K562 (cell line): ENCODE measurements at regions not wholly inside any gene's neighbourhood (a gene's known extent, or its start where the extent isn't known, plus 50 kb on each side); places are given as distances from the start of the nearest gene placed in this dataset.

Experiments used
- ATAC-seq: fragments of 200-7000 bp; cut with Tn5 transposase; 3 replicates; pipeline ENCODE4 v1.9.1; 2020; ENCODE audit warnings: moderate library complexity
- BruUV-seq: library from RNA; stranded (reverse); fragments of 400-500 nt; replicated peaks from 2 replicates; lab custom pipeline; 2021; lab: Mats Ljungman, UMichigan
- CTCF ChIA-PET: fragments of 300-600 bp; formaldehyde crosslinking; extraction: SDS; loops from one replicate; lab custom pipeline; 2021; ENCODE audit warnings: low intra/inter-chr PET ratio; lab: Yijun Ruan, JAX
- POLR2A ChIA-PET: fragments of 300-600, 350-650 bp; sonication (Branson Sonifier 250); formaldehyde crosslinking; extraction: SDS; loops from one replicate; lab custom pipeline; 2021; ENCODE audit warnings: antibody characterized with exemption, inconsistent platforms; lab: Yijun Ruan, JAX
- DNase-seq, 4 experiments: peaks; one replicate each; pipeline versions ENCODE4 v3.0.0 to v3.0.0-alpha.2; 2011 to 2018; ENCODE audit warnings: low spot score in 3 of 4, mixed read lengths in 3 of 4; ENCODE audit errors: extremely low read depth in 1 of 4
- FAIRE-seq: peaks from 2 replicates; lab custom pipeline; 2011; peaks lifted over from hg19 to GRCh38; lab: Jason Lieb, UNC
- H2AFZ ChIP-seq: 2 replicates; pipeline ENCODE4 v1.6.0; 2011; ENCODE audit warnings: low read depth, low read length, control low read depth, inconsistent platforms
- H3K27ac ChIP-seq: fragments of 200-600 bp; 3 replicates; pipeline ENCODE4 v1.8.0; 2011; ENCODE audit warnings: low read depth, mild to moderate bottlenecking, control low read depth, inconsistent platforms, low read length, moderate library complexity, mixed read lengths; ENCODE audit errors: extremely low read depth
- H3K27me3 ChIP-seq, 2 experiments: fragments of 300-600 bp in 1 of 2; 2 replicates in 1 of 2; 3 replicates in 1 of 2; pipeline versions ENCODE4 v1.6.0 to v1.8.0; 2011; ENCODE audit warnings: inconsistent platforms in 2 of 2, low read length in 2 of 2, mild to moderate bottlenecking in 1 of 2, mixed read lengths in 1 of 2, moderate library complexity in 1 of 2; ENCODE audit not compliant: control insufficient read depth in 2 of 2, insufficient read depth in 2 of 2
- H3K36me3 ChIP-seq: fragments of 300-600 bp; 3 replicates; pipeline ENCODE4 v1.8.0; 2011; ENCODE audit warnings: mild to moderate bottlenecking, low read length, inconsistent platforms; ENCODE audit not compliant: control insufficient read depth, insufficient read depth
- H3K4me1 ChIP-seq, 2 experiments: fragments of 200-600 bp in 1 of 2; replicated peaks in 1 of 2; 2 replicates in 1 of 2; 3 replicates in 1 of 2; pipeline versions ENCODE4 v1.5.1 to v1.8.0; 2011; ENCODE audit warnings: inconsistent platforms in 2 of 2, low read length in 2 of 2, mild to moderate bottlenecking in 1 of 2, mixed read lengths in 1 of 2, moderate library complexity in 1 of 2; ENCODE audit not compliant: control insufficient read depth in 2 of 2, insufficient read depth in 2 of 2
- H3K4me2 ChIP-seq: 2 replicates; pipeline ENCODE4 v1.6.1; 2011; ENCODE audit warnings: low read length, control low read depth, inconsistent platforms, mixed read lengths; ENCODE audit not compliant: insufficient read depth
- H3K4me3 ChIP-seq: fragments of 200-600 bp; sonication (generic), shearing (Covaris generic); 2 replicates; pipeline ENCODE4 v1.5.1; 2016; ENCODE audit warnings: control low read depth, inconsistent platforms
- H3K79me2 ChIP-seq: fragments of 200-600 bp; 3 replicates; pipeline ENCODE4 v1.8.0; 2011; ENCODE audit warnings: low read length, inconsistent platforms; ENCODE audit not compliant: control insufficient read depth, insufficient read depth
- H3K9ac ChIP-seq, 2 experiments: 2 replicates each; pipeline versions ENCODE4 v1.6.0 to v1.6.1; 2011; ENCODE audit warnings: low read depth in 2 of 2, low read length in 2 of 2, control low read depth in 1 of 2, inconsistent platforms in 1 of 2, mild to moderate bottlenecking in 1 of 2, mixed read lengths in 1 of 2; ENCODE audit not compliant: insufficient read depth in 1 of 2
- H3K9me1 ChIP-seq: one replicate; pipeline ENCODE4 v1.6.0; 2011; ENCODE audit warnings: inconsistent platforms, mild to moderate bottlenecking, low read length, moderate library complexity; ENCODE audit not compliant: control insufficient read depth, insufficient read depth
- H3K9me3 ChIP-seq: replicated peaks from 2 replicates; pipeline ENCODE4 v1.5.1; 2011; ENCODE audit warnings: low read depth, low read length, inconsistent platforms; ENCODE audit not compliant: control insufficient read depth, insufficient read depth
- H4K20me1 ChIP-seq: replicated peaks from 2 replicates; pipeline ENCODE4 v1.6.1; 2011; ENCODE audit warnings: low read length, inconsistent platforms, mixed read lengths; ENCODE audit not compliant: control insufficient read depth, insufficient read depth
- CREBBP ChIP-seq: IDR thresholded peaks from one replicate; pipeline ENCODE4 v1.6.1; 2012; ENCODE audit warnings: low read depth, mild to moderate bottlenecking, control low read depth, inconsistent platforms, low read length
- ERF ChIP-seq: fragments of 450-650 bp; formaldehyde crosslinking; IDR thresholded peaks from 2 replicates; pipeline ENCODE4 v1.4.0; 2020; ENCODE audit warnings: mild to moderate bottlenecking, mixed read lengths
- PCBP1 ChIP-seq: fragments of 200-400 bp; formaldehyde crosslinking; IDR thresholded peaks from 2 replicates; pipeline ENCODE4 v1.6.1; 2018; ENCODE audit warnings: mild to moderate bottlenecking, low read depth, low read length; ENCODE audit not compliant: poor library complexity, severe bottlenecking
- RAD21 ChIP-seq, 2 experiments: fragments of 250-450 bp in 1 of 2; fragments of 450-650 bp in 1 of 2; sonication (Bioruptor Pico) in 1 of 2; formaldehyde crosslinking in 1 of 2; IDR thresholded peaks in 1 of 2; conservative IDR thresholded peaks in 1 of 2; 2 replicates each; pipeline versions ENCODE4 v1.4.0 to v1.8.0; 2020 to 2022; ENCODE audit warnings: mild to moderate bottlenecking in 2 of 2, moderate library complexity in 1 of 2
- RB1 ChIP-seq: fragments of 450-650 bp; IDR thresholded peaks from 2 replicates; pipeline ENCODE4 v1.6.1; 2017; ENCODE audit warnings: low read depth, mild to moderate bottlenecking
- WGBS: fragments of 100-300 bp; shearing (Covaris generic); methylation state at CpG from one replicate; pipeline ENCODE4 v1.1.6; 2016; ENCODE audit warnings: low coverage, mixed read lengths; ENCODE audit not compliant: insufficient coverage; ENCODE audit errors: missing lambda C conversion rate; 5-methylcytosine and 5-hydroxymethylcytosine counted together
- in situ Hi-C: fragments of 300-500 bp; cut with MboI; formaldehyde crosslinking; loops from 4 replicates; pipeline ENCODE4 v1.15.0; 2018; ENCODE audit warnings: inconsistent platforms, mixed read lengths
- intact Hi-C: fragments of 100-400 bp; cut with micrococcal nuclease; formaldehyde crosslinking; loops from 2 replicates; pipeline ENCODE4 v1.14.2; 2022
- TF ChIP-seq, protein P1 (sequence below): sonication (generic); IDR thresholded peaks from 2 replicates; pipeline ENCODE4 v1.6.1; 2016
- TF ChIP-seq, protein P2 (sequence below), 3 experiments: IDR thresholded peaks in 2 of 3; conservative IDR thresholded peaks in 1 of 3; 2 replicates each; pipeline ENCODE4 v1.5.1; 2011 to 2012; ENCODE audit warnings: low read length in 3 of 3, mild to moderate bottlenecking in 3 of 3, control low read depth in 2 of 3, improper control_type of control experiment in 1 of 3, inconsistent platforms in 1 of 3, low read depth in 1 of 3, mixed read lengths in 1 of 3, moderate library complexity in 1 of 3; ENCODE audit not compliant: insufficient read depth in 2 of 3

DNA sequence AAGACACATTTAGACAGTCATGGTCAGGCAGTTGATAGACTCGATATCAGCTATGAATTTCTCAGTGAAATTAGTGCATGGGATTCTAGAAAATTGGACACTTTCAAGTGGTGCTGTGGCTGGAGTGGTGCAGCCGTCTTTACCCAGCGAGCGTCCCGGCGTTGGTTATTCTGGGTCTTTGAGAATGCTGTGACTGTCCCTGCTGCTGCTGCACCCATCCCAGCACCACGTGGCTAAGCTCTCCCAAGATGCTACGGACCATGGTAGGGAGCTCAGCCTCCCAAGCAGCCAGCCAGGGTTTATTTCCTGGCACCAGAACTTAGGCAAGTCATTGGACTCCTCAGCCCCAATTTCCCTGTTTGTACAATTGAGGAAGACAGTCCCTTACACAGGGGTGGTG lies 147.2 kb upstream of the RPS6KA2 start (continued):
- TF ChIP-seq RB1 (no peak), CREBBP (no peak), ERF (no peak)
- TF ChIP-seq, protein P1, sequence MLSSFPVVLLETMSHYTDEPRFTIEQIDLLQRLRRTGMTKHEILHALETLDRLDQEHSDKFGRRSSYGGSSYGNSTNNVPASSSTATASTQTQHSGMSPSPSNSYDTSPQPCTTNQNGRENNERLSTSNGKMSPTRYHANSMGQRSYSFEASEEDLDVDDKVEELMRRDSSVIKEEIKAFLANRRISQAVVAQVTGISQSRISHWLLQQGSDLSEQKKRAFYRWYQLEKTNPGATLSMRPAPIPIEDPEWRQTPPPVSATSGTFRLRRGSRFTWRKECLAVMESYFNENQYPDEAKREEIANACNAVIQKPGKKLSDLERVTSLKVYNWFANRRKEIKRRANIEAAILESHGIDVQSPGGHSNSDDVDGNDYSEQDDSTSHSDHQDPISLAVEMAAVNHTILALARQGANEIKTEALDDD = no peak

DNA sequence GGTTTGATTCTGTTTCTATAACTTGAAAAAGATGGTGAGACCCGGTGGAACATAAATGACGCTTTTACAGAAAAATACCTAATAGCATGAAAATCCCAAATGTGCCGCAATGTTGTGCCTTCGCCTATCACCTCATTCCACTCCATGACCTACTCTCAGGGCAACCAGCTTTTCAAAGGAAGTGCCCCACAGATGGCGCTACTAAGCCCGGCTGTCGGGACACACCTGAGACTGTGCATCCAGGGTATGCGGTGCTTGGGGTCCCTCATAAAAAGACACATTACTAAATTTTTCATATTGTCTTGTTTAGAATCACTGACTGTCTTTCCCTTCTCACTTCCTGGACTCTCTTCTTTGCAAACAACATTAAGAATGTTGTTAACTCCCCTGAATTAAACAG lies 145.5 kb upstream of the RPS6KA2 start:
- Histone ChIP-seq H3K4me2 (no peak overlapping the region), H3K4me3 (no peak overlapping the region), H3K9ac (no peak overlapping the region), H3K27me3 (peaks cover 50 to 87% of the 10 kb centered on the region in 2 experiments), H4K20me1 (peaks cover 4% of the 10 kb centered on the region; the same call in 1 of the 2 replicates), H3K36me3 (no peaks in the 10 kb centered on the region), H3K9me1 (no peaks in the 10 kb centered on the region), H3K27ac (no peak overlapping the region), H3K4me1 (peaks cover 0 to 9% of the 10 kb centered on the region in 2 experiments; a peak in 3 of 5 replicates), H3K9me3 (no peaks in the 10 kb centered on the region), H3K79me2 (no peaks in the 10 kb centered on the region), H2AFZ (no peak overlapping the region)
- ChIA-PET POLR2A (no interaction called here), CTCF (no interaction called here)
- intact Hi-C loops = loop anchor here (10.0 kb wide), 2 partner anchors 498 to 512 kb away; no protein-coding TSS in a partner anchor
- WGBS = under 1% methylated on average over 8 of the region's 8 CpGs
- BruUV-seq = no TSS peak
- FAIRE-seq (no peak), DNase-seq (peak in 1 of 4 experiments; percentile 12), ATAC-seq (peak; percentile 50; the same call in 1 of the 3 replicates)
- TF ChIP-seq, protein P2, sequence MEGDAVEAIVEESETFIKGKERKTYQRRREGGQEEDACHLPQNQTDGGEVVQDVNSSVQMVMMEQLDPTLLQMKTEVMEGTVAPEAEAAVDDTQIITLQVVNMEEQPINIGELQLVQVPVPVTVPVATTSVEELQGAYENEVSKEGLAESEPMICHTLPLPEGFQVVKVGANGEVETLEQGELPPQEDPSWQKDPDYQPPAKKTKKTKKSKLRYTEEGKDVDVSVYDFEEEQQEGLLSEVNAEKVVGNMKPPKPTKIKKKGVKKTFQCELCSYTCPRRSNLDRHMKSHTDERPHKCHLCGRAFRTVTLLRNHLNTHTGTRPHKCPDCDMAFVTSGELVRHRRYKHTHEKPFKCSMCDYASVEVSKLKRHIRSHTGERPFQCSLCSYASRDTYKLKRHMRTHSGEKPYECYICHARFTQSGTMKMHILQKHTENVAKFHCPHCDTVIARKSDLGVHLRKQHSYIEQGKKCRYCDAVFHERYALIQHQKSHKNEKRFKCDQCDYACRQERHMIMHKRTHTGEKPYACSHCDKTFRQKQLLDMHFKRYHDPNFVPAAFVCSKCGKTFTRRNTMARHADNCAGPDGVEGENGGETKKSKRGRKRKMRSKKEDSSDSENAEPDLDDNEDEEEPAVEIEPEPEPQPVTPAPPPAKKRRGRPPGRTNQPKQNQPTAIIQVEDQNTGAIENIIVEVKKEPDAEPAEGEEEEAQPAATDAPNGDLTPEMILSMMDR (IDR thresholded peaks at IDR 0.05 in 2 of 3, conservative IDR thresholded peaks at IDR 0.05 in 1 of 3; ENCODE audit: insufficient read depth in 2 of 3, low read depth in 1 of 3, low read length in 3 of 3) = peak; percentile 37 to 42 (median 38); a peak in 5 of 6 replicates
- TF ChIP-seq PCBP1 (no peak), RAD21 (CRISPR knock-in tag; conservative IDR thresholded peaks at IDR 0.05 in 1 of 2, IDR thresholded peaks at IDR 0.05 in 1 of 2) (peak in 1 of 2 experiments; percentile 24; a peak in 1 of 4 replicates)
- in situ Hi-C loops = loop anchor here (10.0 to 25.0 kb wide), 3 partner anchors 182 to 592 kb away; partner anchors contain the start of genes RNASET2 and UNC93A
